Endothelial cell of umbilical vein (primary cell): ENCODE measurements at regions not wholly inside any gene's neighbourhood (a gene's known extent, or its start where the extent isn't known, plus 50 kb on each side); places are given as distances from the start of the nearest gene placed in this dataset.

Experiments used
- BruUV-seq: library from RNA; stranded (reverse); fragments of 400-500 nt; replicated peaks from 2 replicates; lab custom pipeline; 2021; lab: Mats Ljungman, UMichigan
- CTCF ChIA-PET: fragments of 300-600, 350-600 bp; sonication (Branson Sonifier 250); formaldehyde crosslinking; loops from one replicate; lab custom pipeline; 2021; ENCODE audit warnings: antibody characterized with exemption, inconsistent platforms; lab: Charles Lee
- POLR2A ChIA-PET: fragments of 300-600, 350-600 bp; sonication (Branson Sonifier 250); formaldehyde crosslinking; loops from one replicate; lab custom pipeline; 2021; ENCODE audit warnings: antibody characterized with exemption, inconsistent platforms; lab: Charles Lee
- DNase-seq: peaks from one replicate; pipeline ENCODE4 v3.0.0-alpha.2; 2011; ENCODE audit warnings: low read depth, low spot score
- FAIRE-seq: peaks from 2 replicates; lab custom pipeline; 2011; peaks lifted over from hg19 to GRCh38; lab: Jason Lieb, UNC
- H2AFZ ChIP-seq: 2 replicates; pipeline ENCODE4 v1.6.0; 2012; ENCODE audit warnings: low read depth, low read length, control low read depth, inconsistent platforms
- H3K27ac ChIP-seq: 2 replicates; pipeline ENCODE4 v1.5.1; 2011; ENCODE audit warnings: low read depth, mild to moderate bottlenecking, control low read depth, low read length, moderate library complexity; ENCODE audit not compliant: insufficient read depth
- H3K27me3 ChIP-seq, 2 experiments: 2 replicates each; pipeline versions ENCODE4 v1.6.0 to v1.6.1; 2011; ENCODE audit warnings: low read length in 2 of 2, mixed read lengths in 1 of 2; ENCODE audit not compliant: control insufficient read depth in 2 of 2, insufficient read depth in 2 of 2
- H3K36me3 ChIP-seq, 2 experiments: 2 replicates in 1 of 2; 3 replicates in 1 of 2; pipeline ENCODE4 v1.5.1; 2011; ENCODE audit warnings: low read length in 2 of 2, mild to moderate bottlenecking in 1 of 2, moderate library complexity in 1 of 2; ENCODE audit not compliant: control insufficient read depth in 2 of 2, insufficient read depth in 2 of 2; ENCODE audit errors: extremely low read depth in 1 of 2
- H3K4me1 ChIP-seq: 3 replicates; pipeline ENCODE4 v1.5.1; 2011; ENCODE audit warnings: mild to moderate bottlenecking, low read length; ENCODE audit not compliant: control insufficient read depth, insufficient read depth; ENCODE audit errors: extremely low read depth
- H3K4me2 ChIP-seq: 2 replicates; pipeline ENCODE4 v1.6.1; 2011; ENCODE audit warnings: low read length, control low read depth, mixed read lengths; ENCODE audit not compliant: insufficient read depth
- H3K4me3 ChIP-seq, 3 experiments: fragments of 200-600 bp in 1 of 3; sonication (generic), shearing (Covaris generic) in 1 of 3; replicated peaks in 1 of 3; 2 replicates each; pipeline ENCODE4 v1.5.1; 2011 to 2016; ENCODE audit warnings: control low read depth in 3 of 3, low read length in 3 of 3, mild to moderate bottlenecking in 2 of 3, inconsistent platforms in 1 of 3, low read depth in 1 of 3, moderate library complexity in 1 of 3; ENCODE audit not compliant: insufficient read depth in 1 of 3
- H3K79me2 ChIP-seq: 2 replicates; pipeline ENCODE4 v1.6.0; 2012; ENCODE audit warnings: low read length, inconsistent platforms; ENCODE audit not compliant: control insufficient read depth, insufficient read depth
- H3K9ac ChIP-seq: replicated peaks from 2 replicates; pipeline ENCODE3; 2011; ENCODE audit warnings: low read length, control low read depth; ENCODE audit not compliant: insufficient read depth; ENCODE audit errors: extremely low read depth
- H3K9me1 ChIP-seq: replicated peaks from 3 replicates; pipeline ENCODE4 v1.6.0; 2011; ENCODE audit warnings: mild to moderate bottlenecking, low read length; ENCODE audit not compliant: control insufficient read depth, insufficient read depth; ENCODE audit errors: extremely low read depth
- H3K9me3 ChIP-seq: replicated peaks from 2 replicates; pipeline ENCODE4 v1.5.1; 2012; ENCODE audit warnings: low read length, inconsistent platforms; ENCODE audit not compliant: control insufficient read depth, insufficient read depth
- H4K20me1 ChIP-seq: replicated peaks from 2 replicates; pipeline ENCODE3; 2011; ENCODE audit warnings: mild to moderate bottlenecking, low read length; ENCODE audit not compliant: control insufficient read depth, insufficient read depth; ENCODE audit errors: extremely low read depth
- EZH2 ChIP-seq: IDR thresholded peaks from 2 replicates; pipeline ENCODE4 v1.6.1; 2012; ENCODE audit warnings: borderline replicate concordance, low read depth, mild to moderate bottlenecking, moderate library complexity, low read length, inconsistent platforms; ENCODE audit not compliant: severe bottlenecking
- FOS ChIP-seq: IDR thresholded peaks from 2 replicates; pipeline ENCODE4 v1.6.1; 2011; ENCODE audit warnings: mild to moderate bottlenecking, low read length, moderate library complexity, borderline replicate concordance; ENCODE audit not compliant: insufficient read depth
- GATA2 ChIP-seq: IDR thresholded peaks from 2 replicates; pipeline ENCODE4 v1.7.0; 2011; ENCODE audit warnings: low read depth, mild to moderate bottlenecking, moderate library complexity, mixed read lengths, low read length; ENCODE audit not compliant: insufficient read length, insufficient read depth
- JUN ChIP-seq: IDR thresholded peaks from 2 replicates; pipeline ENCODE4 v1.6.1; 2011; ENCODE audit warnings: borderline replicate concordance, low read depth; ENCODE audit not compliant: insufficient read length, insufficient read depth
- MAX ChIP-seq: IDR thresholded peaks from 2 replicates; pipeline ENCODE4 v1.6.1; 2011; ENCODE audit not compliant: insufficient read depth, insufficient read length
- MYC ChIP-seq: IDR thresholded peaks from one replicate; pipeline ENCODE4 v1.6.1; 2011; ENCODE audit warnings: mild to moderate bottlenecking, low read depth, low read length
- POLR2A ChIP-seq: IDR thresholded peaks from 2 replicates; pipeline ENCODE4 v1.6.1; 2012; ENCODE audit warnings: low read depth, mild to moderate bottlenecking, control low read depth, low read length
- POLR2AphosphoS5 ChIP-seq: IDR thresholded peaks from 2 replicates; pipeline ENCODE4 v1.6.1; 2012; ENCODE audit warnings: low read depth, mild to moderate bottlenecking, control low read depth, low read length, moderate library complexity; ENCODE audit not compliant: insufficient read depth
- dilution Hi-C: fragments of 300-500 bp; cut with MboI; formaldehyde crosslinking; loops from one replicate; pipeline ENCODE4 v1.15.0; 2019; ENCODE audit warnings: low sequenced_read_pairs; ENCODE audit not compliant: extremely low pct_ligation_motif_present
- intact Hi-C: fragments of 100-400 bp; cut with micrococcal nuclease; formaldehyde crosslinking; loops from one replicate; pipeline ENCODE4 v1.10.0; 2022
- TF ChIP-seq, protein P1 (sequence below), 2 donors: IDR thresholded peaks; 1 replicate in 1 of 2; 2 replicates in 1 of 2; pipeline ENCODE4 v1.5.1; 2011; ENCODE audit warnings: low read length in 2 of 2, mild to moderate bottlenecking in 2 of 2, moderate library complexity in 2 of 2, control low read depth in 1 of 2, inconsistent platforms in 1 of 2, low read depth in 1 of 2; ENCODE audit not compliant: insufficient read depth in 1 of 2; ENCODE audit errors: extremely low read depth in 1 of 2

DNA sequence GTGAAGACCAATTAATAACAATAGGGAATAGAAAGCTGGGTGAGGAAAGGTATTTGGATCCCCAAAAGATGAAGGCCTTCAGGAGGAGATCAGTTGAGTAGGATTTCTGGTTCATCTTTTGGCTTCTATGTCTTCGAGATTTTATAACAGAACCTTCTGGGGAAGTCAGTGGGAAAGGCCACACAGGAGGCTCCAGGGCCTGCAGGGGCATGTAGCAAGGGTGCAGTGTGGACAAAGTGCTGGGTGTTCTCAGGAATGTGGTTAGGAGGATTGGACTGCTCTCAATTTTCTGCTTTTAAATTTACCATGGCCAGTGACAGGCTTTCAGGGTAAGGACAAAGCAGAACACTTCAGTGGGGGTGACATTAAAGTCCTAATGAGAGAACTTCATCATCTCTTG lies 378.0 kb downstream of the CCSER2 start:
- Histone ChIP-seq H3K4me3 (no peak overlapping the region), H3K79me2 (no peaks in the 10 kb centered on the region), H3K4me1 (no peaks in the 10 kb centered on the region), H3K9me1 (no peaks in the 10 kb centered on the region), H4K20me1 (no peaks in the 10 kb centered on the region), H3K4me2 (no peak overlapping the region), H3K36me3 (no peaks in the 10 kb centered on the region), H3K9ac (no peak overlapping the region), H3K27me3 (no peaks in the 10 kb centered on the region), H3K9me3 (no peaks in the 10 kb centered on the region), H2AFZ (no peak overlapping the region), H3K27ac (no peak overlapping the region)
- BruUV-seq, result no TSS peak
- TF ChIP-seq EZH2, result no peak
- TF ChIP-seq MYC, result no peak
- TF ChIP-seq, protein P1, sequence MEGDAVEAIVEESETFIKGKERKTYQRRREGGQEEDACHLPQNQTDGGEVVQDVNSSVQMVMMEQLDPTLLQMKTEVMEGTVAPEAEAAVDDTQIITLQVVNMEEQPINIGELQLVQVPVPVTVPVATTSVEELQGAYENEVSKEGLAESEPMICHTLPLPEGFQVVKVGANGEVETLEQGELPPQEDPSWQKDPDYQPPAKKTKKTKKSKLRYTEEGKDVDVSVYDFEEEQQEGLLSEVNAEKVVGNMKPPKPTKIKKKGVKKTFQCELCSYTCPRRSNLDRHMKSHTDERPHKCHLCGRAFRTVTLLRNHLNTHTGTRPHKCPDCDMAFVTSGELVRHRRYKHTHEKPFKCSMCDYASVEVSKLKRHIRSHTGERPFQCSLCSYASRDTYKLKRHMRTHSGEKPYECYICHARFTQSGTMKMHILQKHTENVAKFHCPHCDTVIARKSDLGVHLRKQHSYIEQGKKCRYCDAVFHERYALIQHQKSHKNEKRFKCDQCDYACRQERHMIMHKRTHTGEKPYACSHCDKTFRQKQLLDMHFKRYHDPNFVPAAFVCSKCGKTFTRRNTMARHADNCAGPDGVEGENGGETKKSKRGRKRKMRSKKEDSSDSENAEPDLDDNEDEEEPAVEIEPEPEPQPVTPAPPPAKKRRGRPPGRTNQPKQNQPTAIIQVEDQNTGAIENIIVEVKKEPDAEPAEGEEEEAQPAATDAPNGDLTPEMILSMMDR (IDR thresholded peaks at IDR 0.05; ENCODE audit: extremely low read depth in 1 of 2, insufficient read depth in 1 of 2, low read depth in 1 of 2, low read length in 2 of 2), result no peak
- TF ChIP-seq GATA2, result no peak
- no peak for TF ChIP-seq POLR2AphosphoS5
- TF ChIP-seq JUN, result no peak
- no peak for TF ChIP-seq POLR2A
- TF ChIP-seq FOS, result no peak
- TF ChIP-seq MAX, result no peak
- intact Hi-C loops, result loop anchor here (2.0 kb wide), 1 partner anchor 40 kb away; no protein-coding TSS in a partner anchor
- ChIA-PET POLR2A (no interaction called here), CTCF (no interaction called here)
- dilution Hi-C loops, result no loop called here
- FAIRE-seq (no peak), DNase-seq (no peak)
